H9 (cell line): ENCODE measurements at regions not wholly inside any gene's neighbourhood (a gene's known extent, or its start where the extent isn't known, plus 50 kb on each side); places are given as distances from the start of the nearest gene placed in this dataset.

ENCODE experiments used
- DNase-seq: peaks from one replicate; pipeline ENCODE4 v3.0.0-alpha.2; 2017
- H2AFZ ChIP-seq: one replicate; pipeline ENCODE4 v1.6.1; 2013; ENCODE audit warnings: mild to moderate bottlenecking, low read length, control low read depth, moderate library complexity
- H2AK5ac ChIP-seq: 2 replicates; pipeline ENCODE4 v1.6.1; 2013; ENCODE audit warnings: low read length, control low read depth, mixed read lengths; ENCODE audit not compliant: insufficient read length
- H2BK120ac ChIP-seq: one replicate; pipeline ENCODE4 v1.6.1; 2013; ENCODE audit warnings: low read depth, mild to moderate bottlenecking, low read length, control low read depth, inconsistent platforms; ENCODE audit not compliant: poor library complexity, severe bottlenecking
- H2BK12ac ChIP-seq: 2 replicates; pipeline ENCODE4 v1.6.1; 2013; ENCODE audit warnings: low read length, control low read depth, mixed read lengths, low read depth; ENCODE audit not compliant: insufficient read length
- H2BK15ac ChIP-seq: 2 replicates; pipeline ENCODE4 v1.6.1; 2013; ENCODE audit warnings: low read depth, low read length, control low read depth
- H2BK20ac ChIP-seq: one replicate; pipeline ENCODE4 v1.6.1; 2013; ENCODE audit warnings: low read depth, mild to moderate bottlenecking, low read length, control low read depth, inconsistent platforms; ENCODE audit not compliant: poor library complexity, severe bottlenecking
- H2BK5ac ChIP-seq: 2 replicates; pipeline ENCODE4 v1.6.1; 2013; ENCODE audit warnings: low read length, control low read depth, mixed read lengths; ENCODE audit not compliant: insufficient read length
- H3K14ac ChIP-seq: 2 replicates; pipeline ENCODE4 v1.6.1; 2013; ENCODE audit warnings: low read length, control low read depth; ENCODE audit not compliant: insufficient read depth
- H3K18ac ChIP-seq: 2 replicates; pipeline ENCODE4 v1.6.1; 2013; ENCODE audit warnings: low read depth, mild to moderate bottlenecking, mixed read lengths, low read length, control low read depth; ENCODE audit not compliant: insufficient read length
- H3K23ac ChIP-seq: 2 replicates; pipeline ENCODE4 v1.6.1; 2013; ENCODE audit warnings: low read length, control low read depth, mixed read lengths, low read depth; ENCODE audit not compliant: insufficient read length
- H3K23me2 ChIP-seq: 2 replicates; pipeline ENCODE4 v1.6.1; 2013; ENCODE audit warnings: low read depth, mild to moderate bottlenecking, mixed read lengths, low read length, control low read depth; ENCODE audit not compliant: insufficient read length, poor library complexity, severe bottlenecking
- H3K27ac ChIP-seq: 2 replicates; pipeline ENCODE4 v1.5.1; 2013; ENCODE audit warnings: low read length, control low read depth, mixed read lengths, low read depth; ENCODE audit not compliant: insufficient read length
- H3K27me3 ChIP-seq: 2 replicates; pipeline ENCODE4 v1.6.1; 2013; ENCODE audit warnings: low read length, control low read depth, inconsistent platforms; ENCODE audit not compliant: insufficient read depth
- H3K4ac ChIP-seq: 2 replicates; pipeline ENCODE4 v1.6.1; 2013; ENCODE audit warnings: low read depth, mild to moderate bottlenecking, control low read depth, inconsistent platforms, low read length, moderate library complexity
- H3K4me1 ChIP-seq: 2 replicates; pipeline ENCODE4 v1.6.1; 2013; ENCODE audit warnings: low read length, control low read depth, inconsistent platforms; ENCODE audit not compliant: insufficient read depth
- H3K4me2 ChIP-seq: 2 replicates; pipeline ENCODE4 v1.6.1; 2013; ENCODE audit warnings: low read length, control low read depth, mixed read lengths; ENCODE audit not compliant: insufficient read length, insufficient read depth
- H3K56ac ChIP-seq: 2 replicates; pipeline ENCODE4 v1.6.1; 2013; ENCODE audit warnings: low read depth, mild to moderate bottlenecking, mixed read lengths, low read length, control low read depth; ENCODE audit not compliant: insufficient read length
- H3K79me1 ChIP-seq: 2 replicates; pipeline ENCODE4 v1.6.1; 2013; ENCODE audit warnings: low read depth, mild to moderate bottlenecking, moderate library complexity, low read length, control low read depth, inconsistent platforms; ENCODE audit not compliant: insufficient read depth, poor library complexity, severe bottlenecking
- H3K79me2 ChIP-seq: 2 replicates; pipeline ENCODE4 v1.6.1; 2013; ENCODE audit warnings: low read length, control low read depth, inconsistent platforms; ENCODE audit not compliant: insufficient read depth
- H3K9ac ChIP-seq: 2 replicates; pipeline ENCODE4 v1.6.1; 2013; ENCODE audit warnings: low read length, control low read depth, mixed read lengths; ENCODE audit not compliant: insufficient read length; ENCODE audit errors: extremely low read depth
- H3K9me3 ChIP-seq: one replicate; pipeline ENCODE4 v1.6.1; 2013; ENCODE audit warnings: low read depth, low read length, inconsistent platforms; ENCODE audit not compliant: control insufficient read depth
- H3T11ph ChIP-seq: one replicate; pipeline ENCODE4 v1.6.1; 2013; ENCODE audit warnings: mild to moderate bottlenecking, low read length, control low read depth, inconsistent platforms
- H4K20me1 ChIP-seq: one replicate; pipeline ENCODE4 v1.6.1; 2013; ENCODE audit not compliant: control insufficient read depth, insufficient read length, insufficient read depth
- H4K5ac ChIP-seq: 2 replicates; pipeline ENCODE4 v1.6.1; 2013; ENCODE audit warnings: low read depth, mild to moderate bottlenecking, mixed read lengths, low read length, control low read depth; ENCODE audit not compliant: insufficient read length
- H4K8ac ChIP-seq: replicated peaks from 2 replicates; pipeline ENCODE4 v1.6.1; 2013; ENCODE audit warnings: low read length, control low read depth, mixed read lengths, low read depth; ENCODE audit not compliant: insufficient read length
- H4K91ac ChIP-seq: 2 replicates; pipeline ENCODE4 v1.6.1; 2013; ENCODE audit warnings: low read depth, mild to moderate bottlenecking, moderate library complexity, mixed read lengths, low read length, control low read depth; ENCODE audit not compliant: insufficient read length
- H3K27ac Mint-ChIP-seq, 3 experiments: 2 replicates in 2 of 3; 3 replicates in 1 of 3; pipeline ENCODE4 v1.8.0; 2020 to 2021; ENCODE audit warnings: mixed read lengths in 3 of 3, mild to moderate bottlenecking in 1 of 3, moderate library complexity in 1 of 3
- H3K27me3 Mint-ChIP-seq: 2 replicates; pipeline ENCODE4 v1.8.0; 2021; ENCODE audit warnings: low read depth, mild to moderate bottlenecking, moderate library complexity, mixed read lengths
- H3K36me3 Mint-ChIP-seq, 3 experiments: 2 replicates in 2 of 3; 3 replicates in 1 of 3; pipeline ENCODE4 v1.8.0; 2020 to 2021; ENCODE audit warnings: low read depth in 3 of 3, mixed read lengths in 3 of 3; ENCODE audit not compliant: insufficient read depth in 1 of 3
- H3K4me1 Mint-ChIP-seq, 2 experiments: 2 replicates each; pipeline ENCODE4 v1.8.0; 2020; ENCODE audit warnings: mixed read lengths in 2 of 2
- H3K4me3 Mint-ChIP-seq, 2 experiments: 2 replicates in 1 of 2; 3 replicates in 1 of 2; pipeline ENCODE4 v1.8.0; 2020 to 2021; ENCODE audit warnings: mild to moderate bottlenecking in 2 of 2, mixed read lengths in 2 of 2, moderate library complexity in 1 of 2
- H3K9me3 Mint-ChIP-seq, 2 experiments: 2 replicates in 1 of 2; 3 replicates in 1 of 2; pipeline ENCODE4 v1.8.0; 2020; ENCODE audit warnings: mild to moderate bottlenecking in 2 of 2, mixed read lengths in 2 of 2, moderate library complexity in 1 of 2
- WGBS: extraction: QIAGEN DNeasy Blood & Tissue Kit; methylation state at CpG from one replicate; pipeline ENCODE4 v1.1.7; 2013; ENCODE audit warnings: missing lambda C conversion rate, low lambda C conversion rate, mixed read lengths; ENCODE audit not compliant: insufficient read length; ENCODE audit errors: extremely low coverage; 5-methylcytosine and 5-hydroxymethylcytosine counted together
- TF ChIP-seq, protein P1 (sequence below): fragments of 200-600 bp; sonication (generic); conservative IDR thresholded peaks from 3 replicates; pipeline ENCODE4 v1.8.0; 2021; ENCODE audit warnings: antibody characterized with exemption, mild to moderate bottlenecking

DNA sequence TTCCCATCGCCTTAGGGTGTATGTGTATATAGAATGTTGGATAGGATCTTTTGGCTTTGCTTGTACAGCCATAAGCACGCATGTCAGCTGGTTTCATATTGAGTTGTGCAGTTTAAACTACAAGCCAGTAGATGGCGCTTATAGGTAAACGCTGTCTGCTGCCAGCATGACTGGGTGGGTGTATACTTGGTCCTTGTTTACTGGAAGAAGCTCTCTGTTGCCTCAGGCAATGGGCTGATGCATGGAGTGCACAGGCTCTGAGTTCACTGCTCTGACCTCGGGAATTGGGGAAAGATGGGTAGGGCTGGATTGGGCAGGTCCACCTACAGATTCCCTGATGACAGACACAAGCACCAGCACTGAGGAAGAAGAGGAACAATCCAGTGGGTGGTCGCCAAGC lies 831.5 kb downstream of the STIM2 start:
- no peak overlapping the region for H2BK12ac ChIP-seq
- H3K4me3 Mint-ChIP-seq = no peak overlapping the region
- peak; percentile 61 for DNase-seq
- H2BK5ac ChIP-seq = no peak overlapping the region
- H3K27ac ChIP-seq = no peak overlapping the region
- H4K8ac ChIP-seq = no peak overlapping the region
- no peak overlapping the region for H4K91ac ChIP-seq
- TF ChIP-seq, protein P1, sequence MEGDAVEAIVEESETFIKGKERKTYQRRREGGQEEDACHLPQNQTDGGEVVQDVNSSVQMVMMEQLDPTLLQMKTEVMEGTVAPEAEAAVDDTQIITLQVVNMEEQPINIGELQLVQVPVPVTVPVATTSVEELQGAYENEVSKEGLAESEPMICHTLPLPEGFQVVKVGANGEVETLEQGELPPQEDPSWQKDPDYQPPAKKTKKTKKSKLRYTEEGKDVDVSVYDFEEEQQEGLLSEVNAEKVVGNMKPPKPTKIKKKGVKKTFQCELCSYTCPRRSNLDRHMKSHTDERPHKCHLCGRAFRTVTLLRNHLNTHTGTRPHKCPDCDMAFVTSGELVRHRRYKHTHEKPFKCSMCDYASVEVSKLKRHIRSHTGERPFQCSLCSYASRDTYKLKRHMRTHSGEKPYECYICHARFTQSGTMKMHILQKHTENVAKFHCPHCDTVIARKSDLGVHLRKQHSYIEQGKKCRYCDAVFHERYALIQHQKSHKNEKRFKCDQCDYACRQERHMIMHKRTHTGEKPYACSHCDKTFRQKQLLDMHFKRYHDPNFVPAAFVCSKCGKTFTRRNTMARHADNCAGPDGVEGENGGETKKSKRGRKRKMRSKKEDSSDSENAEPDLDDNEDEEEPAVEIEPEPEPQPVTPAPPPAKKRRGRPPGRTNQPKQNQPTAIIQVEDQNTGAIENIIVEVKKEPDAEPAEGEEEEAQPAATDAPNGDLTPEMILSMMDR = peak; percentile 77
- no peaks in the 10 kb centered on the region for H3K9me3 ChIP-seq
- peaks cover 0 to 4% of the 10 kb centered on the region in 2 experiments; a peak in 2 of 4 replicates for H3K4me1 Mint-ChIP-seq
- H2AK5ac ChIP-seq = no peak overlapping the region
- H3K27ac Mint-ChIP-seq = no peak overlapping the region; a peak in 1 of 7 replicates
- no peak overlapping the region for H2BK15ac ChIP-seq
- no peak overlapping the region for H3K4ac ChIP-seq
- no peak overlapping the region for H2AFZ ChIP-seq
- no peak overlapping the region for H3T11ph ChIP-seq
- H3K27me3 Mint-ChIP-seq = peaks cover 1% of the 10 kb centered on the region; the same call in 1 of the 2 replicates
- no peak overlapping the region for H3K14ac ChIP-seq
- no peaks in the 10 kb centered on the region for H3K4me1 ChIP-seq
- H3K9me3 Mint-ChIP-seq = no peaks in the 10 kb centered on the region
- no peaks in the 10 kb centered on the region for H4K20me1 ChIP-seq
- H4K5ac ChIP-seq = no peak overlapping the region
- no peak overlapping the region for H3K56ac ChIP-seq
- H3K79me1 ChIP-seq = no peaks in the 10 kb centered on the region
- no peak overlapping the region for H2BK20ac ChIP-seq
- H3K79me2 ChIP-seq = no peaks in the 10 kb centered on the region
- H2BK120ac ChIP-seq = no peak overlapping the region
- H3K4me2 ChIP-seq = no peak overlapping the region
- H3K23ac ChIP-seq = no peak overlapping the region
- WGBS = no CpG with 5 or more reads among the region's 6 CpGs
- H3K27me3 ChIP-seq = no peaks in the 10 kb centered on the region
- no peaks in the 10 kb centered on the region for H3K23me2 ChIP-seq
- H3K18ac ChIP-seq = no peak overlapping the region
- no peak overlapping the region for H3K9ac ChIP-seq
- no peaks in the 10 kb centered on the region for H3K36me3 Mint-ChIP-seq
